ENCODE measurements at regions not wholly inside any gene's neighbourhood (a gene's known extent, or its start where the extent isn't known, plus 50 kb on each side); places are given as distances from the start of the nearest gene placed in this dataset.

DNA sequence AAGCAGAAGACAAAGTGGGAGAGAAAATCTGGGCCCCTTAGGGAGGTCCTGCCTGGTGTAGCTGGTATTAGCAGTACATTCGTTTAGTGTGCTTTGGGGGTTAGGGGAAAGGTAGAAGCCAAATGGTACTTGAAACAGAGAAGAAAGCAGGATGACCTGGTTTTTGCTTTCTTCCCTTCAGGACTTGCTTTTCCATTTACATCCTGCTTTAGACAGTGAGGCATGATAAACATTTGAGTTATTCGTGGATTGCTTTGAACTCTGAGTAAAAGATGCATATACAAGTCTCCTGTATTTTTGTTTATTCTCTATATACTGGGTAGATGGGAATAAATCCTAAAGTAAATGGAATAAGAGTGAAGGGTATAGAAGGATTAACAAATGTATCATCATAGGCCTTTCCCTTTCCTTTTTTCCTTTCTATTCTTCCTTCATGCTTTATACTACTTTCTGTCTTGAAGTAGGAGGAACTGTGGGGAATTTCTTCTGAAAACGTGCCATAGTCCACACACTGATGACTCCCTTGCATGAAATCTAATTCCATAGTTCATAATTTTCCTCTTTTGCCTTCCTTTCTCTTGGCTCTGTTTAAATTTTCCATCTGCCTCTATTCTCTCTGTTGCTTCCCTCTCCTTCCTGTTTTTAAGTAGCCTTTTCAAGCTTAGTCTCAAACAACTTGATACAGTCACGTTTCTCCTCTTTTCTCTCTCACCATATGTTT is 139.5 kb upstream of the RBMS3 start:
- FAIRE-seq (no peak), ATAC-seq (no peak), DNase-seq (ENCODE audit: low read depth, low spot score) (no peak)
- no peaks in the 10 kb centered on the region for H3K36me3 ChIP-seq (ENCODE audit: control insufficient read depth in 2 of 2, insufficient read depth in 2 of 2, low read length in 1 of 2)
- POLR2A ChIA-PET, result no interaction called here
- H3K9me3 ChIP-seq (replicated peaks; ENCODE audit: control insufficient read depth, insufficient read depth, low read length), result no peaks in the 10 kb centered on the region
- intact Hi-C loops (cut with micrococcal nuclease; ENCODE audit: unreplicated experiment), result no loop called here
- H3K4me3 ChIP-seq, result no peak overlapping the region
- no TSS peak for BruUV-seq (replicated peaks)
- WGBS (ENCODE audit: insufficient coverage, insufficient replicate concordance, low lambda C conversion rate, missing lambda C conversion rate), result 1% methylated on average over 4 of the region's 4 CpGs
- no peaks in the 10 kb centered on the region for H3K79me2 ChIP-seq (ENCODE audit: control insufficient read depth, insufficient read depth, low read length)
- no peak overlapping the region for H3K27ac ChIP-seq (ENCODE audit: control insufficient read depth, insufficient read depth)
- no peaks in the 10 kb centered on the region for H3K27me3 ChIP-seq (replicated peaks in 1 of 2; ENCODE audit: control insufficient read depth in 2 of 2, insufficient read depth in 2 of 2, low read length in 1 of 2)
- no peaks in the 10 kb centered on the region for H3K4me1 ChIP-seq (ENCODE audit: control insufficient read depth, insufficient read depth, low read length)
- RAD21 ChIA-PET (ENCODE audit: unreplicated experiment), result no interaction called here
- SMC1A ChIA-PET (ENCODE audit: uncharacterized antibody, unreplicated experiment), result no interaction called here
- in situ Hi-C loops (cut with MboI), result no loop called here
- TF ChIP-seq, protein P1, sequence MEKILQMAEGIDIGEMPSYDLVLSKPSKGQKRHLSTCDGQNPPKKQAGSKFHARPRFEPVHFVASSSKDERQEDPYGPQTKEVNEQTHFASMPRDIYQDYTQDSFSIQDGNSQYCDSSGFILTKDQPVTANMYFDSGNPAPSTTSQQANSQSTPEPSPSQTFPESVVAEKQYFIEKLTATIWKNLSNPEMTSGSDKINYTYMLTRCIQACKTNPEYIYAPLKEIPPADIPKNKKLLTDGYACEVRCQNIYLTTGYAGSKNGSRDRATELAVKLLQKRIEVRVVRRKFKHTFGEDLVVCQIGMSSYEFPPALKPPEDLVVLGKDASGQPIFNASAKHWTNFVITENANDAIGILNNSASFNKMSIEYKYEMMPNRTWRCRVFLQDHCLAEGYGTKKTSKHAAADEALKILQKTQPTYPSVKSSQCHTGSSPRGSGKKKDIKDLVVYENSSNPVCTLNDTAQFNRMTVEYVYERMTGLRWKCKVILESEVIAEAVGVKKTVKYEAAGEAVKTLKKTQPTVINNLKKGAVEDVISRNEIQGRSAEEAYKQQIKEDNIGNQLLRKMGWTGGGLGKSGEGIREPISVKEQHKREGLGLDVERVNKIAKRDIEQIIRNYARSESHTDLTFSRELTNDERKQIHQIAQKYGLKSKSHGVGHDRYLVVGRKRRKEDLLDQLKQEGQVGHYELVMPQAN (conservative IDR thresholded peaks at IDR 0.05), result no peak
- no peak for TF ChIP-seq PML (IDR thresholded peaks at IDR 0.05; ENCODE audit: low read length)
- no peak for TF ChIP-seq ZNF207 (IDR thresholded peaks at IDR 0.05; ENCODE audit: borderline replicate concordance)
- TF ChIP-seq, protein P2, sequence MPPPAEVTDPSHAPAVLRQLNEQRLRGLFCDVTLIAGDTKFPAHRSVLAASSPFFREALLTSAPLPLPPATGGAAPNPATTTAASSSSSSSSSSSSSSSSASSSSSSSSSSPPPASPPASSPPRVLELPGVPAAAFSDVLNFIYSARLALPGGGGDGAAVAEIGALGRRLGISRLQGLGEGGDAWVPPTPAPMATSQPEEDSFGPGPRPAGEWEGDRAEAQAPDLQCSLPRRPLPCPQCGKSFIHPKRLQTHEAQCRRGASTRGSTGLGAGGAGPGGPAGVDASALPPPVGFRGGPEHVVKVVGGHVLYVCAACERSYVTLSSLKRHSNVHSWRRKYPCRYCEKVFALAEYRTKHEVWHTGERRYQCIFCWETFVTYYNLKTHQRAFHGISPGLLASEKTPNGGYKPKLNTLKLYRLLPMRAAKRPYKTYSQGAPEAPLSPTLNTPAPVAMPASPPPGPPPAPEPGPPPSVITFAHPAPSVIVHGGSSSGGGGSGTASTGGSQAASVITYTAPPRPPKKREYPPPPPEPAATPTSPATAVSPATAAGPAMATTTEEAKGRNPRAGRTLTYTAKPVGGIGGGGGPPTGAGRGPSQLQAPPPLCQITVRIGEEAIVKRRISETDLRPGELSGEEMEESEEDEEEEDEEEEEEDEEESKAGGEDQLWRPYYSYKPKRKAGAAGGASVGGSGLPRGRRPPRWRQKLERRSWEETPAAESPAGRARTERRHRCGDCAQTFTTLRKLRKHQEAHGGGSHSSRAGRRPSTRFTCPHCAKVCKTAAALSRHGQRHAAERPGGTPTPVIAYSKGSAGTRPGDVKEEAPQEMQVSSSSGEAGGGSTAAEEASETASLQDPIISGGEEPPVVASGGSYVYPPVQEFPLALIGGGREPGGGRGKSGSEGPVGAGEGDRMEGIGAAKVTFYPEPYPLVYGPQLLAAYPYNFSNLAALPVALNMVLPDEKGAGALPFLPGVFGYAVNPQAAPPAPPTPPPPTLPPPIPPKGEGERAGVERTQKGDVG (CRISPR knock-in tag; IDR thresholded peaks at IDR 0.05), result no peak
- no peak for TF ChIP-seq HDAC6 (IDR thresholded peaks at IDR 0.05; ENCODE audit: unreplicated experiment)
- no peak for TF ChIP-seq JUNB (IDR thresholded peaks at IDR 0.05)
- TF ChIP-seq, protein P3, sequence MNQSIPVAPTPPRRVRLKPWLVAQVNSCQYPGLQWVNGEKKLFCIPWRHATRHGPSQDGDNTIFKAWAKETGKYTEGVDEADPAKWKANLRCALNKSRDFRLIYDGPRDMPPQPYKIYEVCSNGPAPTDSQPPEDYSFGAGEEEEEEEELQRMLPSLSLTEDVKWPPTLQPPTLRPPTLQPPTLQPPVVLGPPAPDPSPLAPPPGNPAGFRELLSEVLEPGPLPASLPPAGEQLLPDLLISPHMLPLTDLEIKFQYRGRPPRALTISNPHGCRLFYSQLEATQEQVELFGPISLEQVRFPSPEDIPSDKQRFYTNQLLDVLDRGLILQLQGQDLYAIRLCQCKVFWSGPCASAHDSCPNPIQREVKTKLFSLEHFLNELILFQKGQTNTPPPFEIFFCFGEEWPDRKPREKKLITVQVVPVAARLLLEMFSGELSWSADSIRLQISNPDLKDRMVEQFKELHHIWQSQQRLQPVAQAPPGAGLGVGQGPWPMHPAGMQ (IDR thresholded peaks at IDR 0.05; ENCODE audit: borderline replicate concordance), result no peak
- TF ChIP-seq KAT2A (conservative IDR thresholded peaks at IDR 0.05; ENCODE audit: control insufficient read depth, low read depth, low read length), result no peak
- TF ChIP-seq, protein P4, sequence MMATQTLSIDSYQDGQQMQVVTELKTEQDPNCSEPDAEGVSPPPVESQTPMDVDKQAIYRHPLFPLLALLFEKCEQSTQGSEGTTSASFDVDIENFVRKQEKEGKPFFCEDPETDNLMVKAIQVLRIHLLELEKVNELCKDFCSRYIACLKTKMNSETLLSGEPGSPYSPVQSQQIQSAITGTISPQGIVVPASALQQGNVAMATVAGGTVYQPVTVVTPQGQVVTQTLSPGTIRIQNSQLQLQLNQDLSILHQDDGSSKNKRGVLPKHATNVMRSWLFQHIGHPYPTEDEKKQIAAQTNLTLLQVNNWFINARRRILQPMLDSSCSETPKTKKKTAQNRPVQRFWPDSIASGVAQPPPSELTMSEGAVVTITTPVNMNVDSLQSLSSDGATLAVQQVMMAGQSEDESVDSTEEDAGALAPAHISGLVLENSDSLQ (IDR thresholded peaks at IDR 0.05), result no peak
- TF ChIP-seq SIN3A (IDR thresholded peaks at IDR 0.05; ENCODE audit: low read depth, low read length), result no peak
- no peak for TF ChIP-seq TAF1 (IDR thresholded peaks at IDR 0.05; ENCODE audit: borderline replicate concordance, low read depth, low read length)
- TF ChIP-seq ETV6 (conservative IDR thresholded peaks at IDR 0.05 in 1 of 2, IDR thresholded peaks at IDR 0.05 in 1 of 2; ENCODE audit: borderline replicate concordance in 1 of 2, low read depth in 1 of 2), result no peak
- TF ChIP-seq CHD2 (IDR thresholded peaks at IDR 0.05; ENCODE audit: borderline replicate concordance, low read depth, low read length), result no peak
- no peak overlapping the region for H2AFZ ChIP-seq (ENCODE audit: control insufficient read depth, low read depth, low read length)
- H3K9ac ChIP-seq (ENCODE audit: control insufficient read depth, insufficient read depth, low read length), result no peak overlapping the region
- H3K4me2 ChIP-seq (ENCODE audit: control insufficient read depth, insufficient read depth), result no peak overlapping the region
- H4K20me1 ChIP-seq (ENCODE audit: control insufficient read depth, insufficient read depth), result no peaks in the 10 kb centered on the region
- CTCF ChIA-PET, result no interaction called here

Measured in GM12878 (cell line).